A673 (cell line): ENCODE measurements at regions not wholly inside any gene's neighbourhood (a gene's known extent, or its start where the extent isn't known, plus 50 kb on each side); places are given as distances from the start of the nearest gene placed in this dataset.

Experiments
- BruUV-seq: library from RNA; stranded (reverse); fragments of 400-500 nt; replicated peaks from 2 replicates; lab custom pipeline; 2021; lab: Mats Ljungman, UMichigan
- CTCF ChIA-PET: fragments of 300-600 bp; sonication (Branson Sonifier 250); formaldehyde crosslinking; loops from one replicate; lab custom pipeline; 2022; ENCODE audit warnings: antibody characterized with exemption; lab: Charles Lee
- POLR2A ChIA-PET: fragments of 300-600 bp; sonication (Branson Sonifier 250); formaldehyde crosslinking; loops from one replicate; lab custom pipeline; 2022; ENCODE audit warnings: antibody characterized with exemption; ENCODE audit not compliant: low non-redundant PET; lab: Charles Lee
- DNase-seq: peaks from one replicate; pipeline ENCODE4 v3.0.0-alpha.2; 2015; ENCODE audit warnings: low spot score
- H3K27ac ChIP-seq: fragments of 200-600 bp; sonication (generic); 2 replicates; pipeline ENCODE4 v1.5.1; 2016; ENCODE audit warnings: mixed run types, low read depth, mild to moderate bottlenecking, mixed read lengths, antibody characterized with exemption, low read length; ENCODE audit not compliant: poor library complexity, severe bottlenecking
- H3K27me3 ChIP-seq: fragments of 200-600 bp; sonication (generic); replicated peaks from 2 replicates; pipeline ENCODE4 v1.6.1; 2017; ENCODE audit warnings: mixed run types, low read depth, mild to moderate bottlenecking, mixed read lengths, antibody characterized with exemption, low read length; ENCODE audit not compliant: insufficient read depth, poor library complexity
- H3K36me3 ChIP-seq: fragments of 200-600 bp; sonication (generic); 2 replicates; pipeline ENCODE4 v1.6.1; 2016; ENCODE audit warnings: mixed run types, mild to moderate bottlenecking, mixed read lengths, antibody characterized with exemption, low read length; ENCODE audit not compliant: insufficient read depth, poor library complexity, severe bottlenecking
- H3K4me1 ChIP-seq: fragments of 200-600 bp; sonication (generic); 2 replicates; pipeline ENCODE4 v1.6.1; 2017; ENCODE audit warnings: mixed run types, mild to moderate bottlenecking, mixed read lengths, antibody characterized with exemption, low read length; ENCODE audit not compliant: insufficient read depth, poor library complexity, severe bottlenecking
- H3K4me3 ChIP-seq: fragments of 200-600 bp; sonication (generic); 2 replicates; pipeline ENCODE4 v1.5.1; 2016; ENCODE audit warnings: low read depth, mixed run types, mild to moderate bottlenecking, mixed read lengths, low read length; ENCODE audit not compliant: poor library complexity, severe bottlenecking
- H3K9me3 ChIP-seq: fragments of 200-600 bp; sonication (generic); 2 replicates; pipeline ENCODE4 v1.6.1; 2016; ENCODE audit warnings: mixed run types, low read depth, mild to moderate bottlenecking, mixed read lengths, antibody characterized with exemption, low read length; ENCODE audit not compliant: poor library complexity, severe bottlenecking
- EZH2 ChIP-seq: fragments of 200-600 bp; sonication (generic); IDR thresholded peaks from 2 replicates; pipeline ENCODE4 v1.6.1; 2017; ENCODE audit warnings: borderline replicate concordance, low read depth, mild to moderate bottlenecking, mixed read lengths, antibody characterized with exemption, low read length; ENCODE audit not compliant: poor library complexity, severe bottlenecking
- intact Hi-C: fragments of 100-400 bp; cut with micrococcal nuclease; formaldehyde crosslinking; loops from one replicate; pipeline ENCODE4 v1.10.0; 2022; ENCODE audit not compliant: unreplicated experiment
- TF ChIP-seq, protein P1 (sequence below): fragments of 300-800, 200-600 bp; sonication (generic); conservative IDR thresholded peaks from 2 replicates; pipeline ENCODE4 v1.5.1; 2017; ENCODE audit warnings: low read depth, mild to moderate bottlenecking, antibody characterized with exemption, low read length, moderate library complexity, mixed read lengths

DNA sequence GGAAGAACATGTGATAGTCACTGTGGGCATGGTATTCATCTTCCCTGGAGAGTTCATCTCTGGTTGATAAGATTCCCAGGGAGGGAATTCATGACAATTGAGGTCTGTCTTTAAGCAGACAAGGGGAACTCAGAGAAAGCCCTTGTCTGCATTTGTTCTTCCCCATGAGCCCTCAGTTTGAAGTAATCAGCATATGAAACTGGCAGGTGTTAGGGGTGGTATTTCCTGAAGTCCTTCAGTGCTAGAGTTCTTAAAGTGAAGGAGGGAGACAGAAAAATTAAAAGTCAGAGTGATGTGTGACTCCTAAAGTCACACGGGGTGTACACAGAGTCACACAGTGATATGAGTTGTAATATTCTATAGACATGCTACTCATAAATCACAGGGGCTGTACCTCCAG is 60.6 kb upstream of the SYK start:
- H3K36me3 ChIP-seq: no peaks in the 10 kb centered on the region
- ChIA-PET CTCF (no interaction called here), POLR2A (no interaction called here)
- H3K4me1 ChIP-seq: no peaks in the 10 kb centered on the region
- intact Hi-C loops: no loop called here
- H3K27ac ChIP-seq: no peak overlapping the region
- H3K27me3 ChIP-seq: no peaks in the 10 kb centered on the region
- no peak for TF ChIP-seq EZH2
- TF ChIP-seq, protein P1, sequence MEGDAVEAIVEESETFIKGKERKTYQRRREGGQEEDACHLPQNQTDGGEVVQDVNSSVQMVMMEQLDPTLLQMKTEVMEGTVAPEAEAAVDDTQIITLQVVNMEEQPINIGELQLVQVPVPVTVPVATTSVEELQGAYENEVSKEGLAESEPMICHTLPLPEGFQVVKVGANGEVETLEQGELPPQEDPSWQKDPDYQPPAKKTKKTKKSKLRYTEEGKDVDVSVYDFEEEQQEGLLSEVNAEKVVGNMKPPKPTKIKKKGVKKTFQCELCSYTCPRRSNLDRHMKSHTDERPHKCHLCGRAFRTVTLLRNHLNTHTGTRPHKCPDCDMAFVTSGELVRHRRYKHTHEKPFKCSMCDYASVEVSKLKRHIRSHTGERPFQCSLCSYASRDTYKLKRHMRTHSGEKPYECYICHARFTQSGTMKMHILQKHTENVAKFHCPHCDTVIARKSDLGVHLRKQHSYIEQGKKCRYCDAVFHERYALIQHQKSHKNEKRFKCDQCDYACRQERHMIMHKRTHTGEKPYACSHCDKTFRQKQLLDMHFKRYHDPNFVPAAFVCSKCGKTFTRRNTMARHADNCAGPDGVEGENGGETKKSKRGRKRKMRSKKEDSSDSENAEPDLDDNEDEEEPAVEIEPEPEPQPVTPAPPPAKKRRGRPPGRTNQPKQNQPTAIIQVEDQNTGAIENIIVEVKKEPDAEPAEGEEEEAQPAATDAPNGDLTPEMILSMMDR: no peak
- no peaks in the 10 kb centered on the region for H3K9me3 ChIP-seq
- DNase-seq: no peak
- no TSS peak for BruUV-seq
- no peak overlapping the region for H3K4me3 ChIP-seq

DNA sequence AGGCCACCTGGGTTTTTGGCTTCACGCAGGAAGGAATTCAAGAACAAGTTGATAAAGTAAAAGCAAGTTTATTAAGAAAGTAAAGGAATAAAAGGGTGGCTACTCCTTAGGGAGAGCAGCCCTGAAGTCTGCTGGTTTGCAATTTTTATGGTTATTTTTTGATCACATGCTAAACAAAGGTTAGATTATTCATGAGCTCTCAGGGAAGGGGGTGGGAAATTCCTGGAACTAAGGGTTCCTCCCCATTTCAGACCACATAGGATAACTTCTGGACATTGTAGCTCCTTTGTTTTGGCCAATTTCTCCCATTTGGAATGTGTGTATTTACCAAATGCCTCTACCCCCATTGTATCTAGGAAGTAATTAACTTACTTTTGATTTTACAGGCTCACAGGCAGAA is 63.9 kb upstream of the SYK start:
- intact Hi-C loops: no loop called here
- H3K4me1 ChIP-seq: no peaks in the 10 kb centered on the region
- H3K36me3 ChIP-seq: no peaks in the 10 kb centered on the region
- no peaks in the 10 kb centered on the region for H3K9me3 ChIP-seq
- ChIA-PET CTCF (no interaction called here), POLR2A (no interaction called here)
- H3K27me3 ChIP-seq: peaks cover 5% of the 10 kb centered on the region
- no peak for TF ChIP-seq EZH2
- TF ChIP-seq, protein P1: no peak
- BruUV-seq: no TSS peak
- DNase-seq: no peak
- no peak overlapping the region for H3K27ac ChIP-seq
- H3K4me3 ChIP-seq: no peak overlapping the region

DNA sequence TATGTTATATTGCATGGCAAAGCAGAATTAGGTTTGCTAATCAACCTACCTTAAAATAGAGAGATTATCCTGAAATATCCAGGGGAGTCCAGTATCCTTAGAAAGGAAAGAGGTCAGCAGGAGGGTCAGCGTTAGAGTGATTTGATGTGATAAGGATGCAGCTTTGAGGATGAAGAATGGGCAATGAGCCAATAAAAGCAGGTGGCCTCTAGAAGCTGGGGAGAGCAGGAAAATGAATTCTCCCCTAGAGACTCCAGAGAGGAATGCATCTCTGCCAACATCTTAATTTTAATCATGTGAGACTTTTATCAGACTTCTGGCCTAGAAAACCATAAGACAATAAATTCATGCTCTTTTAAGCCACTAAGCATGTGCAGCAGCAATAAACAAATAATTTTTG is 65.7 kb upstream of the SYK start:
- POLR2A ChIA-PET: no interaction called here
- BruUV-seq: no TSS peak
- TF ChIP-seq, protein P1: no peak
- TF ChIP-seq EZH2: no peak
- Histone ChIP-seq H3K27ac (no peak overlapping the region), H3K27me3 (peaks cover 5% of the 10 kb centered on the region), H3K9me3 (no peaks in the 10 kb centered on the region), H3K36me3 (no peaks in the 10 kb centered on the region), H3K4me3 (no peak overlapping the region), H3K4me1 (no peaks in the 10 kb centered on the region)
- no peak for DNase-seq
- intact Hi-C loops: no loop called here
- CTCF ChIA-PET: no interaction called here
